Sciatic nerve (tissue), 2 donors: ENCODE measurements at regions not wholly inside any gene's neighbourhood (a gene's known extent, or its start where the extent isn't known, plus 50 kb on each side); places are given as distances from the start of the nearest gene placed in this dataset.

Source experiments
- ATAC-seq: fragments of 200-7000 bp; cut with Tn5 transposase; one replicate; pipeline ENCODE4 v1.9.1; 2020; ENCODE audit warnings: mild to moderate bottlenecking, moderate library complexity
- DNase-seq: peaks from one replicate; pipeline ENCODE4 v3.0.0-alpha.2; 2020; ENCODE audit warnings: low spot score
- intact Hi-C: fragments of 100-400 bp; cut with DNase I; formaldehyde crosslinking; loops from one replicate; pipeline ENCODE4 v1.14.2; 2022
- donor health status: DM: no; HTN: no; CAD: no.
- donor health status: DM: no; HTN: no; CAD: no.

- intact Hi-C loops: no loop called here
- DNase-seq (no peak), ATAC-seq (no peak)
Measured at GRCh38 chr10:6649903-6650302, 69.8 kb upstream of the PRKCQ start.

DNA sequence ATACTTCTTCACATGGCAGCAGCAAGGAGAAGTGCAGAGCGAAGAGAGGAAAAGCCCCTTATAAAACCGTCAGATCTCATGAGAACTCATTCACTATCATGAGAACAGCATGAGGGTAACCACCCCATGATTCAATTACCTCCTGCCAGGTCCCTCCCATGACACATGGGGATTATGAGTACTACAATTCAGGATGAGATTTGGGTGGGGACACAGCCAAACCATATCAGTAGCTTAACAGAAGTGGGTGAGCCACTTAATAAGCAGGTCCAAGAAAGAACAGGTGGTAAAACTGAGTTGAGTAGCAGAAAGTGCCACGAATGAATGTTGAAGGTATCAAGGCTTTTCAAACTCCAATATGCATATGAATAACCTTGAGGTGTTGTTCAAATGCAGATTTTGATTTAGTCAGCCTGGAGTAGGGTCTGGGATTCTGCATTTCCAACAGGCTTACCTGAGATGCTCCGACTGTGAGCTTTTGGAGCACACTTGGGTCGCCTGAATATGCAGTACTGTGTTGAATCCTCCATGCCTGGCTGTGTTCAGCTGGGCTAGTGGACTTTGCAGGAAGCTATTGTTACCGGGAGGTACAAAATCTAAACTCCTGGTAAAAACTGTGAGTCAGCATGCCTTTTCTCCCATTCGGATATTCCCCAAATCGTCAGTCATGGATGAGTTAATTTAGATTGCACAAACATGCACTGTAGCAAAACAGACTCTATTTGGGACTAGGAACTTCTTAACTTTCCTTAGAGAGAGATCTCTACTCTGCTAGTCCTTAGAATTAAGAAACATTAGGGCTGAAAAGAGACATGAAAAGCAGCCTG lies 69.0 kb upstream of the PRKCQ start:
- DNase-seq (no peak), ATAC-seq (no peak)
- intact Hi-C loops: no loop called here

GRCh38 chr10:6647811-6648526 lies 67.9 kb upstream of the PRKCQ start:
- DNase-seq (no peak), ATAC-seq (no peak)
- intact Hi-C loops: no loop called here

DNA sequence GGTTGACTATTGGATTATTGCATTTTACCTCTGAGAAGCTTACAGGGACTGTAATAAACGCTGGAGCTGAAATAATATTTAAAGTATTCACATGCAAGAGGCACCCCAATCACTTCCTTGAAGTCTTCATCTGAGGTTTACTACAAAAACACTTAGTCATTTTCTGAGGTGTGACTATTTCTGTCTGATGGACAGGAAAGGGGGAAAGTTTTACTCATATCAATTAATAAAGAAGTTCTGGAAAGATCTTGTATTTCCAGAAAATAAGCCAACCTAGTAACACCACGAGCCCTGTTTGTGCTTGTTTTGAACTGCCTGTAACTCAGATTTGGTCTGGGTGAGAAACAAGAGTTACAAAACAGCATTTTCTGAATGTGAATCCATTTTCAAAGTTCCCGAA lies 63.9 kb upstream of the PRKCQ start:
- ATAC-seq (no peak), DNase-seq (no peak)
- intact Hi-C loops: no loop called here

- ATAC-seq: no peak
- DNase-seq: no peak
- intact Hi-C loops: no loop called here
Measured at GRCh38 chr10:6642876-6643275, 62.8 kb upstream of the PRKCQ start.

DNA sequence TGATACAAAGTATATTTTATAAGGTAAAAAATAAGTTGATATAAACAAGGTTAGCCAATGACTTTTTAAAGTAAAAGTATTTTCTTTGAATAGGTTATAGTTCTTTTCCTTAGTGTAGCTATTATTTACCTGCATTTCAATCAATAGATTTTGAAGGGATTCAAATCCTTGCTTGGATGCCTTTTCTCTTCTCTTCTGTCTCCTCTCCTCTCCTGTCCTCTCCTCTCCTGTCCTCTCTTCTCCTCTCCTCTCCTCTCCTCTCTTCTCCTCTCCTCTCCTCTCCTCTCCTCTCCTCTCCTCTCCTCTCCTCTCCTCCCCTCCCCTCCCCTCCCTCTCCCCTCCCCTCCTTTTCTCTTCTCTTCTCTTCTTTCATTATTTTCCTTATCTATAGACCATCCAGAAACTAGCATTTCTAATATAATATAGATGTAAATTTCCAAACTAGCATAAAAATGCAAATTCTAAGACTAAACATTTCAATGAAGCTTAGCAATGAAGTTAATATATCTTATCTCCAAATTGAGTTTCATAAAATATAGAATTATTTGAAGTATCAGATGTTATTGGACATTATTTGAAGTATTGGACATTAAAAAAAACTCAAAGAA lies 60.5 kb upstream of the PRKCQ start:
- DNase-seq (no peak), ATAC-seq (no peak)
- intact Hi-C loops: no loop called here

GRCh38 chr10:6637053-6637452 lies 57.0 kb upstream of the PRKCQ start:
- no peak for ATAC-seq
- intact Hi-C loops: no loop called here
- DNase-seq: no peak

- DNase-seq: no peak
- no peak for ATAC-seq
- intact Hi-C loops: no loop called here
Measured at GRCh38 chr10:6635784-6636183, 55.7 kb upstream of the PRKCQ start.
